GM18951 (cell line): ENCODE measurements at regions not wholly inside any gene's neighbourhood (a gene's known extent, or its start where the extent isn't known, plus 50 kb on each side); places are given as distances from the start of the nearest gene placed in this dataset.

Source experiments
- POLR2A ChIP-seq: IDR thresholded peaks from 4 replicates; pipeline ENCODE4 v1.6.1; 2011; ENCODE audit warnings: mild to moderate bottlenecking; ENCODE audit not compliant: insufficient read length, insufficient read depth; ENCODE audit errors: extremely low read depth
- in situ Hi-C: fragments of 300-500 bp; cut with MboI; formaldehyde crosslinking; loops from one replicate; pipeline ENCODE4 v1.12.0; 2022; ENCODE audit warnings: low sequenced_read_pairs, mixed read lengths, inconsistent platforms; ENCODE audit not compliant: unreplicated experiment

DNA sequence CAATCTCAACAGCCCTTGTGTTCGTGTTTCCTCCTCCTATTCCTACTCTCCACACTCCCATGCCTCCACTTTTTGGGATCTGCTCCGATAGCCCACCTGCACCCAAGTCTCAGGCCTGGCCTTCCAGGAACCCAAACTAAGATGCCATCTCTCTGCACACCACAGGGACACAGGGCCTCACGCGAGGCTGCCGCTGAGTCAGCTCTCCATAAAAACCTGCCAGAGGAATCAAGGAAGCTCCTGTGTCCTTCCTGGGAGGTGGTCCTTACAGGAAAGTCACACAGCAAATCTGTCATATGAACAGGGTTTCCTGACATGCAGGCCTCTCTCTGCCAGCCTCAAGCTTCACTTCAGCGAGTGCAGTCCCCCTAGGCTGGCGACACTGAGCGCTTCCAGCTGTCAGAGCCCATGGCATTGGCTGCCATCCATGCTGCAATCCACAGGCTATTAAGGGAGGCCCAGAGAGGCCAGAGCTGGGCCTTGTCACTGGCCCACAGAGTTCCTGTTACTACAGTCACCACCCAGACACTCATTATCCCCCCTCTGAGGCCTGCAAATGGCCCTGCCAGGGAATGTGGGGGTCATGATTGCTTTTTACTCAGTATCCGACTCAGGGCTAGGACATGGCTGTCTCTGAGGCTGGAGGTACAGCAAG, 151.4 kb downstream of the OAT start:
- in situ Hi-C loops, result no loop called here
- no peak for TF ChIP-seq POLR2A

DNA sequence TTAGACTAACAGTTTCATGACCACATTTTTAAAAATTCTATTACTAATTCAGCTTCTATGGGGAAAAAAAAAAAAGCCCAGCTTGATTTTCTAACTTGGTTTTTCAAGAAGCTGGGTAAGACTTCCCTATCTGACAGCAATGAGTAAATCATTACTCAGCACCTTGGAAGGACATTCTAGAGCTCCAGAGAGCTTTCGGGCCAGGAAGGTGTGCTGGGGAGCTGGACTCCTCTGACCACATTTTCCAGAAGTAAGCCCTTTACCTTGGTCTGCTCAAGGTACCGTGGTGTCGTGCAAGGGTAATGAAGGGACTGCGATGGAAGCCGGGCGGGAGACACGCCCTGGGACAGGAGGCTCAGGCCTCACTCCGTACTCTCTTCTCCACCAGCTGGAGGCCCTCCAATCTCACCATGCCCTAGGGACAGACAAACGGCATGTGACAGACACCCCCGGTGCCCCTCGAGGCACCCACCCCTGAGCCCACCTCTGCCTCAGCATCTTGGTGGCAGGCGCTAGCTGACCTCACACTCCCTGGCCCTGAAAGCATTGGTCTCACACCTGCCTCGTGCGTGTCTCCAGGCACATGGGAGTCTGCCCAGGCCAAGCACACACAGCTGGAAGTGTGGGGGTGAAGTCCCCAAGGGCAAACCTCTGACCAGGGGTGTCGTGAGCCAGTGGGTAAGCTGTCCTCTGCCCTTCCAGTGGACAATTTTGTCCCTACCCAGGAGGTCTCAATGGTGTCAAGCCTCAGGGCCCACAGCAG, 152.1 kb downstream of the OAT start:
- TF ChIP-seq POLR2A, result no peak
- in situ Hi-C loops, result no loop called here

- no peak for TF ChIP-seq POLR2A
- in situ Hi-C loops, result no loop called here
Measured at GRCh38 chr10:124265776-124266467, 152.8 kb downstream of the OAT start.

DNA sequence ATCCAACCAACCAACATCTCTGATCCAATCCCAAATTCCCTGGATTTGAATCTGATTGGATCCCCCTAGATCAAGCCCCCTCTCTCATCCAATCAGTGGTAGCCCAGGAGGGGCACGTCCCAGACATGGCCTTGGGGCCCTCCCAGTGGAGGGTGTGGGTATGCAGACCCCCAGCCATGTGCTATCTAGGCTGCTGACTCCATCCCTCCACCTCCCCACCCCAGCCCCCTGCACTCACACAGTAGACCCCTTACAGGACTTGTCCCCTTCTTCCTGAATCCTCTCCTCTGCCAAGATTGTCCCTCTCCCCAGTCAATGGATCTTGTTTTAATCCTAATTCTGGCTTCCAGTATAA, 153.4 kb downstream of the OAT start:
- TF ChIP-seq POLR2A, result no peak
- in situ Hi-C loops, result no loop called here

DNA sequence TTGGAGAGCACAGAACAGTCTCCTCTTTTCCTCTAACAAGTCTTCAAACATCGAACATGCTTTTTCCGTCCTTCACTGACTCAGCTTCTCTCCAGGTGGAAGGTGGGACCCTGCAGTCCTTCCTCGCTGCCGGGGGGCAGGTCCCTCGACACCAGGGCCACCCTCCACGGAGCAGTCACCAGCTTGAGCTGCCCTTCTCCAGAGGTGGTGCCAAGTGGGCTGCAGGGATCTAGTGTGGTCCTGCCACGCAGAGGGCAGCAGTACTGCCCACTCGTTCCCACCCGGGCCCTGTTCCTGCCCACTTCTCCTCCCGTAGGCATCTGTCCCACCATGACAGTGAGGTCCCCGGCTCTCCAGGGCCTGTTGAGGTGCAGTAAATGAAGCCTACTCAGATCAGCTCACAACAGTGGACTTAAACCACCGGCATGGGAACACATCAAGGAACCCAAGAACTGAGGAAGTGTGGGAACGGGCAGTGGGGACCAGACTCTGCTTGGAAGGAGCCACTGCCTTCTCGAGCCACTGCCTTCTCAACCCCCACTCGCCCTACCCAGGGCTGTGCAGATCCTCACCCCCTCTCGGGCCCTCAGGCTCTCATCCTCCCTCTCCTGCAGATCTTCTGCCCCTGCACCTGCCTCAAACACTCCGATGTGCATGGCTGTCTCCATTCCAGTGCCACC, 153.9 kb downstream of the OAT start:
- in situ Hi-C loops, result no loop called here
- no peak for TF ChIP-seq POLR2A

GRCh38 chr10:124264271-124264670, 154.5 kb downstream of the OAT start:
- in situ Hi-C loops, result no loop called here
- no peak for TF ChIP-seq POLR2A

DNA sequence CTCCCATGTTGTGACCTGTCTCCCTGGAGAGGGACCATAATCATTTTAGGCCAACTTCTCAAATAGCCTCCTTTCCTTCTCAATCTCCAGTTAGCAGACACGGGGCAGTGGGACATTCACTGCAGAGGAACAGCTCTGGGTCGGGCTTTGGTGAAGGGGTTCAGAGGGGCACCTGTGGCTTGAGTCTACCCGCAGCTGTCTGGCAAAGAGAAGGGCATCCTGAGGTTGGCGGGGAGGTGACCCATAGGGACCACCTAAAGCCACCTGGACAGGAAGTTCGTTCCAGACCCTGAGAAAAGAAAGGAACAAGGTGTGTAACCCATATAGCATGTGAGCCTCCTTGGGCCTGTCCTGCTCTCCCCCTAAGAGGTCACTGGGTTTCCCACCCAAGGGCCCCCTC, 155.0 kb downstream of the OAT start:
- in situ Hi-C loops, result no loop called here
- TF ChIP-seq POLR2A, result no peak

DNA sequence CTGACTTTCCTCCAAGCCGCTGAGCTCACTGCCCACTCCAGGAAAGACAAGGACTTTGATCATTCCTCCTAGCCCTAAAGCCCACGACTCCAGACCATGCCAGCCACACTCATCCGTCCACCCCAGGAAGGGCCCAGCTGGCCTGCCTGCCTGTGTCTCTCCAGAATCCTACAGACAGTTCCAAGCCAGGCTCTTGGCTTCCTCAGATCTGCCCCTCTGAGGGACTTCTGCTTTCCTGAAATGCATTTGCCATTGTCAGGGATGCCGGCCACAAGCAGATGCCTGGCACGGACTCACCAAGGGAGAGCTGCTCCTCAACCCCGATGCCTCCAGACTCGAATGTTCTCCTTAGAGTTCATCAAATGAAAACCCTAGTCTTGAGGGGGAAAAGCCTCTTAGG, 155.8 kb downstream of the OAT start:
- in situ Hi-C loops, result no loop called here

GRCh38 chr10:124262234-124262865, 156.4 kb downstream of the OAT start:
- no peak for TF ChIP-seq POLR2A
- in situ Hi-C loops, result no loop called here

More for the DNA sequence above, 155.8 kb downstream of the OAT start:
- no peak for TF ChIP-seq POLR2A

GRCh38 chr10:124259139-124259825, 159.4 kb downstream of the OAT start:
- in situ Hi-C loops, result no loop called here
- no peak for TF ChIP-seq POLR2A

DNA sequence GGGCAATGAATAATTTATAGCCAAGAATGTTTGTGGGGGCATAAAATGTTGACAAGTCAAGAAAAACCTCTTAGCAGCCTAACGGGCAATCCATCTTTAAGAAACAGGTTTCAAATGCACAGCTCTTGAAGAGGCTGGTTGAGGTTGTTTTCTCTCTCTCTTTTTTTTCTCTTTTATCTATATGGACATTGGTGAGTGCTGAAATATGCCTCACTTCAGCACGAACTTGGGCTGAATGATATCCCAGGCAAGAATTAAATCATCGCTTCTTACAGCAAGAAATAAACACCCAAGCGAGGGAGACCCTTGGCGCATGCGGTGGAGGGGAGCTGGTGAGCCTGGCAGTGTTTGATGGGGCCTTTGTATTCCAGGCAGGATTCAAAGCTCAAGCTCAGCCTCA, 160.9 kb downstream of the OAT start:
- no peak for TF ChIP-seq POLR2A
- in situ Hi-C loops, result no loop called here

- TF ChIP-seq POLR2A, result no peak
- in situ Hi-C loops, result no loop called here
Measured at GRCh38 chr10:124256151-124256550, 162.6 kb downstream of the OAT start.

DNA sequence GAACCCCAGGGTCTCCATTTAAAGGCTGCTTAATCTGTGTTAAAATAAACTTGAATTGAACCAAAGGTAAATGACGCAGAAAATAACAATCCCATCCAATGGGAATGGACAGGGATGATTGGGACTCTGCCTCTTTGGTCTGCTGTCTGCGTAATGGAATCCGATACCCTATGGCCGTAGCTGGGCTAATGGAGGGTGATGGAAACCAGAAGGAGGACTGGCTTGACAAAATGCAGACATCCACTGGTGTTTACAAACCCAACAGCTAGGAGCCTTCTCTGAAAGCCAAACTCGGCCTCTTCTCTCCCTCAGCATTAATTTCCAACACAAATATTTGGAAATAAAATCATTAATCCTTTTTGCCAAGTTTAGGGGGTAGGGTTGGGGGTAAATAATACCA, 162.2 kb upstream of the CHST15 start:
- no peak for TF ChIP-seq POLR2A
- in situ Hi-C loops, result no loop called here

GRCh38 chr10:124254490-124254889, 161.1 kb upstream of the CHST15 start:
- in situ Hi-C loops, result no loop called here
- TF ChIP-seq POLR2A, result no peak
